ENCODE measurements at regions not wholly inside any gene's neighbourhood (a gene's known extent, or its start where the extent isn't known, plus 50 kb on each side); places are given as distances from the start of the nearest gene placed in this dataset.
"Not testable (repeated sequence)": the region's sequence is repeated elsewhere in the genome, so short reads cannot be mapped to it uniquely, and the experiment has no call there.

GRCh38 chr20:55937283-55937682 lies 68.0 kb downstream of the CBLN4 start:
- no peak for DNase-seq (ENCODE audit: low spot score)

- no peak for DNase-seq (ENCODE audit: low spot score)
Measured at GRCh38 chr20:55936209-55936595, 69.1 kb downstream of the CBLN4 start.

GRCh38 chr20:55935448-55936208 lies 69.7 kb downstream of the CBLN4 start:
- no peak for DNase-seq (ENCODE audit: low spot score)

GRCh38 chr20:55934146-55934545 lies 71.2 kb downstream of the CBLN4 start:
- DNase-seq (ENCODE audit: low spot score): no peak

GRCh38 chr20:55930876-55931275 lies 74.4 kb downstream of the CBLN4 start:
- DNase-seq (ENCODE audit: low spot score): not testable (repeated sequence)

GRCh38 chr20:55928266-55928665 lies 77.1 kb downstream of the CBLN4 start:
- no peak for DNase-seq (ENCODE audit: low spot score)

- DNase-seq (ENCODE audit: low spot score): no peak
Measured at GRCh38 chr20:55919956-55920355, 85.4 kb downstream of the CBLN4 start.

- no peak for DNase-seq (ENCODE audit: low spot score)
Measured at GRCh38 chr20:55919319-55919718, 86.0 kb downstream of the CBLN4 start.

- no peak for DNase-seq (ENCODE audit: low spot score)
Measured at GRCh38 chr20:55918471-55918870, 86.8 kb downstream of the CBLN4 start.

- no peak for DNase-seq (ENCODE audit: low spot score)
Measured at GRCh38 chr20:55893031-55893430, 112.3 kb downstream of the CBLN4 start.

GRCh38 chr20:55888685-55889084 lies 116.6 kb downstream of the CBLN4 start:
- no peak for DNase-seq (ENCODE audit: low spot score)

GRCh38 chr20:55882910-55883309 lies 122.4 kb downstream of the CBLN4 start:
- DNase-seq (ENCODE audit: low spot score): no peak

GRCh38 chr20:55882286-55882685 lies 123.0 kb downstream of the CBLN4 start:
- DNase-seq (ENCODE audit: low spot score): no peak

- DNase-seq (ENCODE audit: low spot score): no peak
Measured at GRCh38 chr20:55881204-55881603, 124.1 kb downstream of the CBLN4 start.

- DNase-seq (ENCODE audit: low spot score): no peak
Measured at GRCh38 chr20:55880361-55880760, 125.0 kb downstream of the CBLN4 start.

- no peak for DNase-seq (ENCODE audit: low spot score)
Measured at GRCh38 chr20:55855052-55855451, 150.3 kb downstream of the CBLN4 start.

- DNase-seq (ENCODE audit: low spot score): no peak
Measured at GRCh38 chr20:55830121-55830827, 175.0 kb downstream of the CBLN4 start.

GRCh38 chr20:55805138-55805537 lies 200.2 kb downstream of the CBLN4 start:
- no peak for DNase-seq (ENCODE audit: low spot score)

- DNase-seq (ENCODE audit: low spot score): no peak
Measured at GRCh38 chr20:55800552-55801245, 204.6 kb downstream of the CBLN4 start.

- no peak for DNase-seq (ENCODE audit: low spot score)
Measured at GRCh38 chr20:55793986-55794385, 211.3 kb downstream of the CBLN4 start.

- DNase-seq (ENCODE audit: low spot score): no peak
Measured at GRCh38 chr20:55792049-55792448, 213.3 kb downstream of the CBLN4 start.

GRCh38 chr20:55790178-55790577 lies 215.1 kb downstream of the CBLN4 start:
- no peak for DNase-seq (ENCODE audit: low spot score)

GRCh38 chr20:55784036-55784435 lies 221.3 kb downstream of the CBLN4 start:
- no peak for DNase-seq (ENCODE audit: low spot score)

Measured in hematopoietic multipotent progenitor cell treated with erythropoietin and hydrocortisone succinate and interleukin-3 and kit ligand, for 17 days (in vitro differentiated cells).